MM.1S (cell line): ENCODE measurements at regions not wholly inside any gene's neighbourhood (a gene's known extent, or its start where the extent isn't known, plus 50 kb on each side); places are given as distances from the start of the nearest gene placed in this dataset.

ENCODE experiments used
- EZH2 ChIP-seq: fragments of 300-600 bp; sonication (generic); optimal IDR thresholded peaks from 2 replicates; pipeline ENCODE3; 2017; ENCODE audit warnings: low read depth, mild to moderate bottlenecking, antibody characterized with exemption, low read length, mixed read lengths
- EZH2phosphoT487 ChIP-seq: fragments of 300-600 bp; sonication (generic); IDR thresholded peaks from 2 replicates; pipeline ENCODE4 v1.6.1; 2018; ENCODE audit warnings: antibody characterized with exemption, low read length
- TF ChIP-seq, protein P1 (sequence below): fragments of 300-600 bp; sonication (generic); IDR thresholded peaks from 2 replicates; pipeline ENCODE4 v1.5.1; 2016; ENCODE audit warnings: antibody characterized with exemption, low read length, mixed read lengths

DNA sequence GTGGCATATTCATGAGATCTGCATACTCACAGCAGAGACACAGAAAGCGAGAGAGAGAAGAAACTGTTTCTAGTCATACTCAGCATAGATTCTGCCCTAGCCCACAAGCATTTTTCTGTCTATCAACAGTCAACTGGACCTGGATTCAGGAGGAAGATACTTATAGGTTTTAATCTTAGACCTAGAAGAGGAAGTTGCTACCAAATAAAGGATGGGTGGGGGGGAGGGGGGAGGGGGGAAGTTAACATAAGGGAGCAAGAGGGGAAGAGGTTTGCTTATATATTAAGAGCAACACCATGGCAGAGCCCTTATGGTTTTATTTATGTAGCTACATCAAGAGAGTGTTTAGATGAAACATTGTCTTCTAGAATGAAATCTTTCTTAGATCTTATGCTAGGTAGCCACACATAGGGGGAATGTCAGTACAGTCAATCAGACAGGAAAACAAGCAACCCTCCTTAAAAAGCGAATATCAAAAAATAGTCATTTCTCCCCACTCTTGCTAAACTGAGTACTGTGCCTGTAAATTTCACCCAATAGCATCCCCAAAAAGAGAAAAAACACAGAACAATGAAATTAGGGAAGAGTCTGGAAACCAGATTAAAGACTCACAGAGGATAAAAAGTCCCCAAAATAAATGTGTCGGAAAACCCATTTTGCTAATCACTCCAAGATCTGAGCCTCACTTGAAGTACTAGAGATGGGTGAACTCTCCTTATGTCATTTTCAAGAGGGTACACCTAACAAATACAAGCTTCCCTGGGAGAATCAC is 192.7 kb upstream of the NR4A3 start:
- TF ChIP-seq, protein P1, sequence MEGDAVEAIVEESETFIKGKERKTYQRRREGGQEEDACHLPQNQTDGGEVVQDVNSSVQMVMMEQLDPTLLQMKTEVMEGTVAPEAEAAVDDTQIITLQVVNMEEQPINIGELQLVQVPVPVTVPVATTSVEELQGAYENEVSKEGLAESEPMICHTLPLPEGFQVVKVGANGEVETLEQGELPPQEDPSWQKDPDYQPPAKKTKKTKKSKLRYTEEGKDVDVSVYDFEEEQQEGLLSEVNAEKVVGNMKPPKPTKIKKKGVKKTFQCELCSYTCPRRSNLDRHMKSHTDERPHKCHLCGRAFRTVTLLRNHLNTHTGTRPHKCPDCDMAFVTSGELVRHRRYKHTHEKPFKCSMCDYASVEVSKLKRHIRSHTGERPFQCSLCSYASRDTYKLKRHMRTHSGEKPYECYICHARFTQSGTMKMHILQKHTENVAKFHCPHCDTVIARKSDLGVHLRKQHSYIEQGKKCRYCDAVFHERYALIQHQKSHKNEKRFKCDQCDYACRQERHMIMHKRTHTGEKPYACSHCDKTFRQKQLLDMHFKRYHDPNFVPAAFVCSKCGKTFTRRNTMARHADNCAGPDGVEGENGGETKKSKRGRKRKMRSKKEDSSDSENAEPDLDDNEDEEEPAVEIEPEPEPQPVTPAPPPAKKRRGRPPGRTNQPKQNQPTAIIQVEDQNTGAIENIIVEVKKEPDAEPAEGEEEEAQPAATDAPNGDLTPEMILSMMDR = no peak
- TF ChIP-seq EZH2 (no peak), EZH2phosphoT487 (no peak)
